ENCODE measurements at regions not wholly inside any gene's neighbourhood (a gene's known extent, or its start where the extent isn't known, plus 50 kb on each side); places are given as distances from the start of the nearest gene placed in this dataset.

DNA sequence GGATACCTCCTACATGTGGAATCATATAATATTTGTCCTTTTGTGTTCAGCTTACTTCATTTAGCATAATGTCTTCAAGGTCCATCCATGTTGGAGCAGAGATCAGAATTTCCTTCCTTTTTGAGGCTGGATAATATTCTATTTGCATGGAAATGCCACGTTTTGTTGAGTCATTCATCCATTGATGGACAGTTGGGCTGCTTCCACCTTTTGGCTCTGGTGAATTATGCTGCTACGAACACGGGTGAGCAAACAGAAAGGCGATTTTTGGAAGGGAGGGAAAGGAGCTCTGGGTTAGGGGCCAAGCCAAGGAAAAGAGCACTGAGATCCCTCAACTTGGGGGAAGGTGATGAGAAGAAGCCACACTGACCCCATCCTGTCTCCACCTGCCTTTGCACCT is 260.5 kb downstream of the TNS1 start:
- no peak for DNase-seq
- TF ChIP-seq POLR2A (IDR thresholded peaks at IDR 0.05), result no peak
- TF ChIP-seq, protein P1, sequence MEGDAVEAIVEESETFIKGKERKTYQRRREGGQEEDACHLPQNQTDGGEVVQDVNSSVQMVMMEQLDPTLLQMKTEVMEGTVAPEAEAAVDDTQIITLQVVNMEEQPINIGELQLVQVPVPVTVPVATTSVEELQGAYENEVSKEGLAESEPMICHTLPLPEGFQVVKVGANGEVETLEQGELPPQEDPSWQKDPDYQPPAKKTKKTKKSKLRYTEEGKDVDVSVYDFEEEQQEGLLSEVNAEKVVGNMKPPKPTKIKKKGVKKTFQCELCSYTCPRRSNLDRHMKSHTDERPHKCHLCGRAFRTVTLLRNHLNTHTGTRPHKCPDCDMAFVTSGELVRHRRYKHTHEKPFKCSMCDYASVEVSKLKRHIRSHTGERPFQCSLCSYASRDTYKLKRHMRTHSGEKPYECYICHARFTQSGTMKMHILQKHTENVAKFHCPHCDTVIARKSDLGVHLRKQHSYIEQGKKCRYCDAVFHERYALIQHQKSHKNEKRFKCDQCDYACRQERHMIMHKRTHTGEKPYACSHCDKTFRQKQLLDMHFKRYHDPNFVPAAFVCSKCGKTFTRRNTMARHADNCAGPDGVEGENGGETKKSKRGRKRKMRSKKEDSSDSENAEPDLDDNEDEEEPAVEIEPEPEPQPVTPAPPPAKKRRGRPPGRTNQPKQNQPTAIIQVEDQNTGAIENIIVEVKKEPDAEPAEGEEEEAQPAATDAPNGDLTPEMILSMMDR (IDR thresholded peaks at IDR 0.05), result no peak
- no peak overlapping the region for H3K4me3 ChIP-seq
- H3K4me1 ChIP-seq, result peaks cover 17% of the 10 kb centered on the region
- H3K27me3 ChIP-seq, result no peaks in the 10 kb centered on the region
- intact Hi-C loops (cut with DNase I; ENCODE audit: low total_unique reads), result no loop called here
- no peaks in the 10 kb centered on the region for H3K9me3 ChIP-seq
- no peaks in the 10 kb centered on the region for H3K36me3 ChIP-seq (ENCODE audit: low read depth, missing control alignments)
- WGBS, 2 donors, result 87 to 91% methylated on average over 4 of the region's 4 CpGs
- H3K27ac ChIP-seq, result no peak overlapping the region

DNA sequence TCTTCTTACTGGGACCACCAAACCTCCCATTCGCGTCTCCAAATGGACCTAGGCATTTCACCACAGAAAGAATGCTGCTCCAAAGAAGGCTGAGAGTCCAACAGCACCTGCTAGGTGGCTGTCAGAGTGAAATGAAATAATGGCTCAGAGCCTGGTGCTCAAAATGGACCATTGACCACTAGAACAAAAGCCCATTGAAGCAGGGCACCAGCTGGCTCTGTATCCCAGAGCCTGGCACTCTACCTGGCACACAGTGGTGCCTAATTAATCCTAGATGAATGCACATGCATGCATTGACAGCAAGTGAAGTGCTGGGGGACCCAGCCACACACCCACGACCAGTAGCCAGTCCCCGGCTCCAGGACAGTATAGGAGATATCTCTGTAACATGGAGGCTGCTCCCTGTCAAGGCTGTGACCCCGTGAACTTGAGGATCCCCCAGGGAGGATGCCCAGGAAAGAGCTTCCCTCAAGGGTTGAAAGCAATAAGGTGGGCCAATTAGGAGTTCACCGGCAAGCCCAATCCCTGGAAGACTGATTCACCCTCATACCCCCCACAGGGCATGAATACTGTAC is 261.3 kb downstream of the TNS1 start:
- Histone ChIP-seq H3K27me3 (no peaks in the 10 kb centered on the region), H3K4me3 (no peak overlapping the region), H3K36me3 (ENCODE audit: low read depth, missing control alignments) (no peaks in the 10 kb centered on the region), H3K9me3 (no peaks in the 10 kb centered on the region), H3K4me1 (peaks cover 24% of the 10 kb centered on the region), H3K27ac (no peak overlapping the region)
- WGBS, 2 donors, result 90 to 91% methylated on average over 4 to 6 of the region's 6 CpGs
- TF ChIP-seq, protein P1 (IDR thresholded peaks at IDR 0.05), result no peak
- TF ChIP-seq POLR2A (IDR thresholded peaks at IDR 0.05), result no peak
- DNase-seq, result no peak
- intact Hi-C loops (cut with DNase I; ENCODE audit: low total_unique reads), result no loop called here

DNA sequence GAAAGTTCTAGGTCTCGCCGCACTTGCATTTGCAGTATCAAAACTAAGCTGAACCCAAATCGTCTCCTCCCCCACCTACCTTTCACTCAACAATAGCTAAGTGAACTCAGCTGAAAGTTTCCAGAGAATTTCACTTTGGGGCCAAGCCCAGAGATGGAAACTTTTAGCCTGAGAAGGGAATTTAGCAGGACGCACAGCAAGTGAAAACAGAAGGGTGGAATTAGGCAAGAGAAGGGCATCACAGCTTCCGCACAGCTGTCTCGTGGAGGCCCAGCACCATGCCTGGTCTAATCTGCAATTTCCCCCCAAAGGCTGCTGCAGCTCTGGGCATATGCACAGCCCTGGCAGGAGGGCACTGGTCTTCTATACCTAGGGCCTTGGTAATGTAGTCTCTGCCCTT is 262.0 kb downstream of the TNS1 start:
- 71 to 74% methylated on average over 6 of the region's 6 CpGs for WGBS, 2 donors
- H3K4me3 ChIP-seq, result no peak overlapping the region
- H3K27ac ChIP-seq, result no peak overlapping the region
- intact Hi-C loops (cut with DNase I; ENCODE audit: low total_unique reads), result no loop called here
- no peak for TF ChIP-seq POLR2A (IDR thresholded peaks at IDR 0.05)
- TF ChIP-seq, protein P1 (IDR thresholded peaks at IDR 0.05), result no peak
- peaks cover 24% of the 10 kb centered on the region for H3K4me1 ChIP-seq
- no peaks in the 10 kb centered on the region for H3K27me3 ChIP-seq
- no peaks in the 10 kb centered on the region for H3K9me3 ChIP-seq
- DNase-seq, result no peak
- H3K36me3 ChIP-seq (ENCODE audit: low read depth, missing control alignments), result no peaks in the 10 kb centered on the region

DNA sequence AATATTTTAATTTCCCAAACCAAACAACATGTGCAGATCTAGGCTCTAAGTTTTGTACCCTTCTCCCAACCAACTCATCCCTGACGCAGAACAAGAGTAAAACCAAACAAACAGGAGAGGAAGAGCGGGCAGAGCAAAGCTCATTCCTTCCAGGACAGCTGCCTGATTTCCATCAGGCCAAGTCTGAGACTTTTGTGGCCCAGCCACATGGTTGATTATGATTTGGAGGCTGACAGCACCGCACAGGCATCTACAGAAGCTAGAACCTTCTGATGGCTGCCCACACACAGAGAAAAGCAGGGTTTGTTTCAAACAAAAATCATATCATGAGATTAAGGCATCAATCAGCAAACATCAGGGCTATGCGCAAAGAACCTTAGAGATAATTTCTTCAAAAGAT is 262.6 kb downstream of the TNS1 start:
- no peak overlapping the region for H3K27ac ChIP-seq
- no peaks in the 10 kb centered on the region for H3K27me3 ChIP-seq
- DNase-seq, result no peak
- TF ChIP-seq POLR2A (IDR thresholded peaks at IDR 0.05), result no peak
- TF ChIP-seq, protein P1 (IDR thresholded peaks at IDR 0.05), result no peak
- peaks cover 24% of the 10 kb centered on the region for H3K4me1 ChIP-seq
- H3K4me3 ChIP-seq, result no peak overlapping the region
- H3K36me3 ChIP-seq (ENCODE audit: low read depth, missing control alignments), result no peaks in the 10 kb centered on the region
- WGBS, 2 donors, result 84 to 90% methylated on average over 4 of the region's 4 CpGs
- intact Hi-C loops (cut with DNase I; ENCODE audit: low total_unique reads), result no loop called here
- H3K9me3 ChIP-seq, result no peaks in the 10 kb centered on the region

DNA sequence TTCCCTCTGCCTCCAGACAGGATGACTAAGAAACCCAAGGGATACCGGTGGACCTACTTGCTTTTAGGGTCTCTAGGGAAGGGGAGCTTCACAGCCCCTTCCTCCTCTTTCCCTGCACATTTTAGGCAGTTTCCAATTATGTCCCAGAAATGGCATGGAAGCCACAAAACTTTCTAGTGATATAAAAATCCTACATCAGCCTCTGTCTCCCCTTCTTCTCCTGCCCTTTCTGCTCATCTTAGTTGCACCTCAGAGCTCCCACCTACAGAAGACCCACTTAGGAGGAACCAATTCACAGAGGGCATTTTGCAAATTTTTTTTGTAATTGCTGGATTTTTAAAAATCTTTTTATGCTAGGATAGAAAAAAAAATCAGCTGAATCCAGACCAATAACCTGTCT is 263.1 kb downstream of the TNS1 start:
- no peak for DNase-seq
- Histone ChIP-seq H3K4me1 (peaks cover 24% of the 10 kb centered on the region), H3K27me3 (no peaks in the 10 kb centered on the region), H3K36me3 (ENCODE audit: low read depth, missing control alignments) (no peaks in the 10 kb centered on the region), H3K4me3 (no peak overlapping the region), H3K9me3 (no peaks in the 10 kb centered on the region), H3K27ac (no peak overlapping the region)
- intact Hi-C loops (cut with DNase I; ENCODE audit: low total_unique reads), result no loop called here
- TF ChIP-seq POLR2A (IDR thresholded peaks at IDR 0.05), result no peak
- TF ChIP-seq, protein P1 (IDR thresholded peaks at IDR 0.05), result no peak
- 100% methylated on average over 1 of the region's 1 CpG for WGBS, 2 donors

Measured in testis (tissue), 2 donors.